Chondrocyte (in vitro differentiated cells): ENCODE measurements at regions not wholly inside any gene's neighbourhood (a gene's known extent, or its start where the extent isn't known, plus 50 kb on each side); places are given as distances from the start of the nearest gene placed in this dataset.

ENCODE experiments used
- DNase-seq: peaks from one replicate; pipeline ENCODE4 v3.0.0; 2021; ENCODE audit warnings: mixed read lengths, low spot score
- H3K27ac Mint-ChIP-seq: one replicate; pipeline ENCODE4 v1.8.0; 2021; ENCODE audit warnings: mild to moderate bottlenecking, moderate library complexity, mixed read lengths; ENCODE audit not compliant: unreplicated experiment
- H3K27me3 Mint-ChIP-seq: 2 replicates; pipeline ENCODE4 v1.8.0; 2021; ENCODE audit warnings: low read depth, mixed read lengths
- H3K36me3 Mint-ChIP-seq: 2 replicates; pipeline ENCODE4 v1.8.0; 2021; ENCODE audit warnings: low read depth, mixed read lengths
- H3K4me1 Mint-ChIP-seq: 2 replicates; pipeline ENCODE4 v1.8.0; 2021; ENCODE audit warnings: low read depth, mild to moderate bottlenecking, mixed read lengths
- H3K4me3 Mint-ChIP-seq: one replicate; pipeline ENCODE4 v1.8.0; 2021; ENCODE audit warnings: mild to moderate bottlenecking, moderate library complexity, mixed read lengths; ENCODE audit not compliant: unreplicated experiment
- H3K9me3 Mint-ChIP-seq: 2 replicates; pipeline ENCODE4 v1.8.0; 2021; ENCODE audit warnings: low read depth, mixed read lengths
- TF ChIP-seq, protein P1 (sequence below): fragments of 200-600 bp; sonication (generic); IDR thresholded peaks from 2 replicates; pipeline ENCODE4 v1.5.0; 2021; ENCODE audit warnings: antibody characterized with exemption, mild to moderate bottlenecking, moderate library complexity

DNA sequence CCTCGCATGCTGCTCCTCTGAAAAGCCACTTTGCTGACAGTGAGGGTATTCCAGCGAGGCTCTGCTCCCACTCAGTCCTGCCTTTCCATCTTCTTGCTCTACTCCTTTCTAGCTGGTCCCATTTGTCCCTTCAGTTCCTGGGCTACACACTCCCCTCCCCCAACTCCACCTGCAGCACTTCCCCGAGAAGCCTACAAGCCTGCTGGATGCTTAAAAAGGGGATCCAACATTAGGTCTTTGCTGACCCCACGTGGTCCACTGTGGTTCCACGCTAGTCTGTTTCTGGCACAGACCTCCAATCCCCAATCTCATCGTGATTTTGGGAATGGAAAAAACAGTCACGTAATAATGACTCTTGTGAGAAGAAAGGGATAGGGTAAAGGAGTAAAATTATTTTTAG lies 121.6 kb upstream of the SNX19 start:
- H3K4me3 Mint-ChIP-seq: no peak overlapping the region
- no peaks in the 10 kb centered on the region for H3K27me3 Mint-ChIP-seq
- H3K9me3 Mint-ChIP-seq: no peaks in the 10 kb centered on the region
- H3K27ac Mint-ChIP-seq: no peak overlapping the region
- peaks cover 11% of the 10 kb centered on the region for H3K4me1 Mint-ChIP-seq
- DNase-seq: no peak
- no peaks in the 10 kb centered on the region for H3K36me3 Mint-ChIP-seq
- TF ChIP-seq, protein P1, sequence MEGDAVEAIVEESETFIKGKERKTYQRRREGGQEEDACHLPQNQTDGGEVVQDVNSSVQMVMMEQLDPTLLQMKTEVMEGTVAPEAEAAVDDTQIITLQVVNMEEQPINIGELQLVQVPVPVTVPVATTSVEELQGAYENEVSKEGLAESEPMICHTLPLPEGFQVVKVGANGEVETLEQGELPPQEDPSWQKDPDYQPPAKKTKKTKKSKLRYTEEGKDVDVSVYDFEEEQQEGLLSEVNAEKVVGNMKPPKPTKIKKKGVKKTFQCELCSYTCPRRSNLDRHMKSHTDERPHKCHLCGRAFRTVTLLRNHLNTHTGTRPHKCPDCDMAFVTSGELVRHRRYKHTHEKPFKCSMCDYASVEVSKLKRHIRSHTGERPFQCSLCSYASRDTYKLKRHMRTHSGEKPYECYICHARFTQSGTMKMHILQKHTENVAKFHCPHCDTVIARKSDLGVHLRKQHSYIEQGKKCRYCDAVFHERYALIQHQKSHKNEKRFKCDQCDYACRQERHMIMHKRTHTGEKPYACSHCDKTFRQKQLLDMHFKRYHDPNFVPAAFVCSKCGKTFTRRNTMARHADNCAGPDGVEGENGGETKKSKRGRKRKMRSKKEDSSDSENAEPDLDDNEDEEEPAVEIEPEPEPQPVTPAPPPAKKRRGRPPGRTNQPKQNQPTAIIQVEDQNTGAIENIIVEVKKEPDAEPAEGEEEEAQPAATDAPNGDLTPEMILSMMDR: no peak

DNA sequence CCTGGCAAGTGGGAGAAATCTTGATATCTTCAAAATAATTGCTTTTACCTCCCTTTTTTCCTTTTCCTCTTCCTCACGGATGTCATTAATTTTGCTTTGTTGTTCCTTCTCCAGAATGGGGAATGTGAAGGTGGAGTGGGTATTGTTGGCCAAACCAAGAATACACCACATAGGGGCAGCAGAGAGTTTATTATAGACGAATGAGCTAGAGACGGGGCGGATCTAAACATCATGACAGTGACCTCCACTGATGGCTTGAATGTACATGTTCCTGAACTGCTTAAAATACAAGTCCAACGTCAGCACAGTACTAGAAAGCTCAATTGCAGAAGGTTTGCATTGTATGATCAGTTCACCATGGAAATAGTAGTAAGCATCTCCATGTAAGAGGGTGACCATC lies 122.3 kb upstream of the SNX19 start:
- Mint-ChIP-seq H3K9me3 (no peaks in the 10 kb centered on the region), H3K36me3 (no peaks in the 10 kb centered on the region), H3K27ac (no peak overlapping the region), H3K4me1 (peaks cover 3% of the 10 kb centered on the region), H3K4me3 (no peak overlapping the region), H3K27me3 (no peaks in the 10 kb centered on the region)
- DNase-seq: no peak
- TF ChIP-seq, protein P1: peak; percentile 64

DNA sequence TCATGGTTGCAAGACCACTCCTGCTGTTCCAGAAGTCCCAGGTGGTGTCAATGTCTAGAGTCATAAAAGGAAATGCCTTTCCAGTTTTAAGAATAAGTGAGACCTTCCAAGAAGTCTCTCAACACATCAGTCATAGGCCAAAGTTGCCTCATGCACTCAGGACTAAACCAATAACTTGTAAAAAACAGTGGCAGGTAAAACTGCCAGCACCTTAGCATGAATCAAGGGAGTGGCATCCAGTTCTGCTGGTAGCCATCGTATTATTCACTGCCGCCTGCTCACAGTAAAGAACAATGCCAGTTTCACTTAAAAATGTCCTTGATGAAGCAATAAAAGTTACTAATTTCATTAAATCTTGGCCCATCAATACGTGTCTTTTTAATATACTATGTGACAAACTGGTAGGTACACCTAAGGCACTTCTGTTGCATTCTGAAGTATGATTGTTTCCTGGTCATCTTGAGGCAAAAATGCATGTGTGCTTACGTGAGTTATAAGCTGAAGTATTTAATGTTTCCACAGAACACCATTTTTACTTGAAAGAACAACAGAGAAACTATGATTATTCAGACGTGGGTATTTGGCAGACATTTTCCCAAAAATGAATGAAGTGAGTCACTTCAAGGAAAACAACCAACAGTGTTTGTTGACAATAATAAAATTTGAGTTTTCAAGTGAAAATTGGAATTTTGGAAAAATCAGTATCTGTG lies 125.2 kb upstream of the SNX19 start:
- H3K36me3 Mint-ChIP-seq: no peaks in the 10 kb centered on the region
- TF ChIP-seq, protein P1: no peak
- no peak overlapping the region for H3K4me3 Mint-ChIP-seq
- H3K4me1 Mint-ChIP-seq: no peaks in the 10 kb centered on the region
- no peaks in the 10 kb centered on the region for H3K9me3 Mint-ChIP-seq
- peaks cover 9% of the 10 kb centered on the region for H3K27me3 Mint-ChIP-seq
- no peak for DNase-seq
- no peak overlapping the region for H3K27ac Mint-ChIP-seq

DNA sequence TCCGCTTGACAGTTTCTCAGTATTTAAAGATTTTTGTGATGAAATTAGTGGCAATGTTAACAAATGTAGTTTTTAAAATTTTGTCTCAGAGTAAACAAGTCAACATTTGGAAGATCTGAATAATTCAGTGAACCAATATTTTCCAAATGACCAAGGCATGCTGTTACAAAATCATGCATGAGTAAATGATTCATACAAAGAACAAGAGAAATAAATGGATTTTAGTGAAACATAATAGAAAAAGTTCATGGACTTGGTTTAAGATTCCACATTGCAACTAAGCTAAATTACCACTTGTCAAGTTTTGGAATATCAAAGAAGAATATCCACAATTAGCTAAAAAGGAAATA lies 125.7 kb upstream of the SNX19 start:
- no peak for DNase-seq
- Mint-ChIP-seq H3K36me3 (no peaks in the 10 kb centered on the region), H3K27ac (no peak overlapping the region), H3K27me3 (peaks cover 14% of the 10 kb centered on the region), H3K4me1 (no peaks in the 10 kb centered on the region), H3K4me3 (no peak overlapping the region), H3K9me3 (no peaks in the 10 kb centered on the region)
- TF ChIP-seq, protein P1: no peak

DNA sequence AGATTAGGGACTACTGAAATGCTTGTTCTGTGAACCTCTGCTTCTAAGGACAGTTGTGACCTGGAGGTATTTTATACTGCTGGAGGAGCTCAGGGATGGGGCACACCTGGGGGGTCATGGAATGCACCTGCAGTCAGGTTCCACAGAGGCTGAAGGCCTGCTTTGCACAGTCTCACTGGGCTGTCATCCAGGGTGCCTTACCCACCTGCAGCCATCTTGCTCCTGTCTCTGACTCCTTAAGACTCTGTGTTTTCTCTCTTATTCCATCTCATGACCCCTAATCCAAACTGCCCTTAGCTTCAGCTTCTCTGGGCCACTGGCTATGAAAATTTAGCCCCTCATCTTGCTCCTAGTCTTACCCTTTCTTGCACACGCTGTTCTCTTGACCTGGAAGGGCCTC lies 127.0 kb upstream of the SNX19 start:
- peaks cover 21% of the 10 kb centered on the region for H3K27me3 Mint-ChIP-seq
- H3K27ac Mint-ChIP-seq: no peak overlapping the region
- no peak overlapping the region for H3K4me3 Mint-ChIP-seq
- TF ChIP-seq, protein P1: no peak
- no peak for DNase-seq
- H3K9me3 Mint-ChIP-seq: no peaks in the 10 kb centered on the region
- no peaks in the 10 kb centered on the region for H3K36me3 Mint-ChIP-seq
- H3K4me1 Mint-ChIP-seq: no peaks in the 10 kb centered on the region
